ENCODE measurements at regions not wholly inside any gene's neighbourhood (a gene's known extent, or its start where the extent isn't known, plus 50 kb on each side); places are given as distances from the start of the nearest gene placed in this dataset.

DNA sequence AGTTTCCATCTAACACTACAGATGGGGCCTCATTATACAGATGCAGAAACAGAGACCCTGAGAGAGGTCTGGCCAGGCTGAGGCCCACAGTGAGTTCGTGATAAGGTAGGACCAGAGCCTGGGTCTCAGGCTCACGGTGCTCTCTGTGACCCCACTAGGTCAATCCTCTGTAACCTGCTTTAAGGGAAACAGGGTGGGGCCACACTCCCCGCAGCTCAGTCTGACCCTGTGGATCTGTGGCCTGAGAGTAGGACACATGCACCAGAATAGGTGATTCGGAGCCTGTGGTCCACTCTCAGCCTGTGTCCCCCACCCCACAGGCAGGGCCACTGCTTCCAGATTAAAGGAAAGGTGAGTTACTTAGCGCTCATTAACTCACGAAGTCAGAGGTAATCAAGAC is 137.8 kb upstream of the FAM20C start:
- TF ChIP-seq POLR2A (IDR thresholded peaks at IDR 0.05) = no peak
- TF ChIP-seq, protein P1, sequence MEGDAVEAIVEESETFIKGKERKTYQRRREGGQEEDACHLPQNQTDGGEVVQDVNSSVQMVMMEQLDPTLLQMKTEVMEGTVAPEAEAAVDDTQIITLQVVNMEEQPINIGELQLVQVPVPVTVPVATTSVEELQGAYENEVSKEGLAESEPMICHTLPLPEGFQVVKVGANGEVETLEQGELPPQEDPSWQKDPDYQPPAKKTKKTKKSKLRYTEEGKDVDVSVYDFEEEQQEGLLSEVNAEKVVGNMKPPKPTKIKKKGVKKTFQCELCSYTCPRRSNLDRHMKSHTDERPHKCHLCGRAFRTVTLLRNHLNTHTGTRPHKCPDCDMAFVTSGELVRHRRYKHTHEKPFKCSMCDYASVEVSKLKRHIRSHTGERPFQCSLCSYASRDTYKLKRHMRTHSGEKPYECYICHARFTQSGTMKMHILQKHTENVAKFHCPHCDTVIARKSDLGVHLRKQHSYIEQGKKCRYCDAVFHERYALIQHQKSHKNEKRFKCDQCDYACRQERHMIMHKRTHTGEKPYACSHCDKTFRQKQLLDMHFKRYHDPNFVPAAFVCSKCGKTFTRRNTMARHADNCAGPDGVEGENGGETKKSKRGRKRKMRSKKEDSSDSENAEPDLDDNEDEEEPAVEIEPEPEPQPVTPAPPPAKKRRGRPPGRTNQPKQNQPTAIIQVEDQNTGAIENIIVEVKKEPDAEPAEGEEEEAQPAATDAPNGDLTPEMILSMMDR (IDR thresholded peaks at IDR 0.05) = no peak
- TF ChIP-seq EP300 (IDR thresholded peaks at IDR 0.05) = no peak
